Gastroesophageal sphincter (tissue), 4 donors: ENCODE measurements at regions not wholly inside any gene's neighbourhood (a gene's known extent, or its start where the extent isn't known, plus 50 kb on each side); places are given as distances from the start of the nearest gene placed in this dataset.

Source experiments
- ATAC-seq: fragments of 150-250 bp; one replicate; pipeline ENCODE4 v1.9.1; 2016; ENCODE audit warnings: mild to moderate bottlenecking, moderate library complexity
- H3K27ac ChIP-seq, 4 donors: fragments of 200-600 bp; sonication (generic) in 3 of 4; 1 replicate in 3 of 4; 2 replicates in 1 of 4; pipeline ENCODE4 v1.5.1; 2016 to 2019
- H3K27me3 ChIP-seq: fragments of 200-600 bp; sonication (generic); one replicate; pipeline ENCODE4 v1.5.1; 2019
- H3K36me3 ChIP-seq, 2 donors: fragments of 200-600 bp; sonication (generic); one replicate each; pipeline ENCODE4 v1.5.1; 2019; ENCODE audit warnings: control low read depth in 1 of 2
- H3K4me1 ChIP-seq, 3 donors: fragments of 200-600 bp; sonication (generic); 1 replicate in 2 of 3; 2 replicates in 1 of 3; pipeline ENCODE4 v1.5.1; 2016 to 2019; ENCODE audit warnings: control low read depth in 2 of 3
- H3K4me3 ChIP-seq, 2 donors: fragments of 200-600 bp; sonication (generic); one replicate each; pipeline ENCODE4 v1.5.1; 2019; ENCODE audit warnings: mild to moderate bottlenecking in 1 of 2, moderate library complexity in 1 of 2
- H3K9me3 ChIP-seq, 3 donors: fragments of 200-600 bp; sonication (generic); one replicate each; pipeline ENCODE4 v1.5.1; 2017 to 2019; ENCODE audit warnings: control low read depth in 2 of 3
- CTCF ChIP-seq, 4 experiments: fragments of 200-600 bp in 2 of 4; fragments of 450-650 bp in 2 of 4; sonication (generic) in 1 of 4; IDR thresholded peaks; one replicate each; pipeline ENCODE4 v1.5.1; 2017 to 2019; ENCODE audit warnings: antibody characterized with exemption in 4 of 4, mild to moderate bottlenecking in 2 of 4, moderate library complexity in 2 of 4
- EP300 ChIP-seq: sonication (generic); formaldehyde crosslinking; IDR thresholded peaks from one replicate; pipeline ENCODE4 v1.6.1; 2017; ENCODE audit warnings: antibody characterized with exemption, mild to moderate bottlenecking
- POLR2A ChIP-seq, 2 donors: fragments of 450-650 bp; IDR thresholded peaks; one replicate each; pipeline ENCODE4 v1.6.1; 2017; ENCODE audit warnings: antibody characterized with exemption in 2 of 2, mild to moderate bottlenecking in 2 of 2, moderate library complexity in 1 of 2
- POLR2AphosphoS5 ChIP-seq: sonication (generic); formaldehyde crosslinking; IDR thresholded peaks from one replicate; pipeline ENCODE4 v1.6.1; 2017; ENCODE audit warnings: antibody characterized with exemption
- WGBS, 2 donors: methylation state at CpG; one replicate each; pipeline ENCODE4 v1.1.5; 2018; ENCODE audit warnings: low coverage in 1 of 2; 5-methylcytosine and 5-hydroxymethylcytosine counted together

GRCh38 chr9:2417730-2418129, 203.9 kb upstream of the VLDLR start:
- H3K36me3 ChIP-seq: no peaks in the 10 kb centered on the region
- H3K9me3 ChIP-seq: no peaks in the 10 kb centered on the region
- no peak overlapping the region for H3K27ac ChIP-seq
- H3K4me3 ChIP-seq: no peak overlapping the region
- H3K4me1 ChIP-seq: no peaks in the 10 kb centered on the region
- H3K27me3 ChIP-seq: no peaks in the 10 kb centered on the region
- WGBS, 2 donors: 78 to 82% methylated on average over 4 of the region's 4 CpGs
- TF ChIP-seq POLR2A (IDR thresholded peaks at IDR 0.05) (no peak), POLR2AphosphoS5 (no peak), CTCF (IDR thresholded peaks at IDR 0.05) (no peak), EP300 (no peak)
- no peak for ATAC-seq

- Histone ChIP-seq H3K36me3 (no peaks in the 10 kb centered on the region), H3K27ac (no peak overlapping the region), H3K27me3 (no peaks in the 10 kb centered on the region), H3K9me3 (no peaks in the 10 kb centered on the region), H3K4me3 (no peak overlapping the region), H3K4me1 (no peaks in the 10 kb centered on the region)
- TF ChIP-seq EP300 (no peak), CTCF (IDR thresholded peaks at IDR 0.05) (no peak), POLR2A (IDR thresholded peaks at IDR 0.05) (no peak), POLR2AphosphoS5 (no peak)
- 0% methylated on average over 1 to 2 of the region's 2 CpGs for WGBS, 2 donors
- ATAC-seq: no peak
Measured at GRCh38 chr9:2418619-2419018, 203.0 kb upstream of the VLDLR start.

- no peak overlapping the region for H3K27ac ChIP-seq
- TF ChIP-seq CTCF (IDR thresholded peaks at IDR 0.05) (no peak), EP300 (no peak)
- no peaks in the 10 kb centered on the region for H3K4me1 ChIP-seq
- no peak overlapping the region for H3K4me3 ChIP-seq
- no peaks in the 10 kb centered on the region for H3K9me3 ChIP-seq
- ATAC-seq: no peak
- H3K27me3 ChIP-seq: no peaks in the 10 kb centered on the region
- no peaks in the 10 kb centered on the region for H3K36me3 ChIP-seq
- 40% methylated on average over 2 of the region's 2 CpGs; no CpG with 5 or more reads in 1 of the 2 donors for WGBS, 2 donors
Measured at GRCh38 chr9:2419347-2419746, 202.2 kb upstream of the VLDLR start.

GRCh38 chr9:2420543-2420942, 201.0 kb upstream of the VLDLR start:
- 33 to 85% methylated on average over 1 to 3 of the region's 3 CpGs for WGBS, 2 donors
- H3K27ac ChIP-seq: no peak overlapping the region
- TF ChIP-seq CTCF (IDR thresholded peaks at IDR 0.05) (no peak), POLR2AphosphoS5 (no peak), POLR2A (IDR thresholded peaks at IDR 0.05) (no peak), EP300 (no peak)
- H3K27me3 ChIP-seq: no peaks in the 10 kb centered on the region
- no peaks in the 10 kb centered on the region for H3K9me3 ChIP-seq
- no peaks in the 10 kb centered on the region for H3K36me3 ChIP-seq
- no peak for ATAC-seq
- H3K4me1 ChIP-seq: no peaks in the 10 kb centered on the region
- H3K4me3 ChIP-seq: no peak overlapping the region

GRCh38 chr9:2424619-2425033, 197.0 kb upstream of the VLDLR start:
- no peak overlapping the region for H3K27ac ChIP-seq
- TF ChIP-seq EP300 (no peak), POLR2A (IDR thresholded peaks at IDR 0.05) (no peak), CTCF (IDR thresholded peaks at IDR 0.05) (no peak), POLR2AphosphoS5 (peak; percentile 21)

More at GRCh38 chr9:2424619-2425033, 197.0 kb upstream of the VLDLR start:
- H3K4me1 ChIP-seq: no peaks in the 10 kb centered on the region
- no peak for ATAC-seq
- H3K4me3 ChIP-seq: no peak overlapping the region
- no peaks in the 10 kb centered on the region for H3K9me3 ChIP-seq
- H3K27me3 ChIP-seq: no peaks in the 10 kb centered on the region
- 36 to 58% methylated on average over 1 to 2 of the region's 2 CpGs for WGBS, 2 donors
- no peaks in the 10 kb centered on the region for H3K36me3 ChIP-seq
